MCF 10A (cell line): ENCODE measurements at regions not wholly inside any gene's neighbourhood (a gene's known extent, or its start where the extent isn't known, plus 50 kb on each side); places are given as distances from the start of the nearest gene placed in this dataset.
A peak's percentile ranks its signal among the peaks of the same experiment; 100 is the strongest.

Experiments
- BruUV-seq: library from RNA; stranded (reverse); fragments of 400-500 nt; replicated peaks from 2 replicates; lab custom pipeline; 2021; lab: Mats Ljungman, UMichigan
- CTCF ChIA-PET: fragments of 300-600 bp; sonication (Branson Sonifier 250); formaldehyde crosslinking; extraction: SDS; loops from one replicate; lab custom pipeline; 2021; ENCODE audit warnings: antibody characterized with exemption, inconsistent platforms; lab: Yijun Ruan, JAX
- POLR2A ChIA-PET: fragments of 300-600, 350-650 bp; sonication (Branson Sonifier 250); formaldehyde crosslinking; extraction: SDS; loops from one replicate; lab custom pipeline; 2020; ENCODE audit warnings: antibody characterized with exemption, inconsistent platforms; lab: Yijun Ruan, JAX
- DNase-seq: peaks from one replicate; pipeline ENCODE4 v3.0.0-alpha.2; 2018; ENCODE audit not compliant: unreplicated experiment
- H3K27ac Mint-ChIP-seq: one replicate; pipeline ENCODE4 v1.8.0; 2022; ENCODE audit warnings: mild to moderate bottlenecking, low read depth, mixed read lengths; ENCODE audit not compliant: unreplicated experiment
- H3K27me3 Mint-ChIP-seq: one replicate; pipeline ENCODE4 v1.8.0; 2022; ENCODE audit warnings: mixed read lengths; ENCODE audit not compliant: insufficient read depth, unreplicated experiment
- H3K36me3 Mint-ChIP-seq: one replicate; pipeline ENCODE4 v1.8.0; 2022; ENCODE audit warnings: mild to moderate bottlenecking, moderate library complexity, mixed read lengths; ENCODE audit not compliant: insufficient read depth, unreplicated experiment
- H3K4me1 Mint-ChIP-seq: one replicate; pipeline ENCODE4 v1.8.0; 2022; ENCODE audit warnings: mixed read lengths; ENCODE audit not compliant: insufficient read depth, unreplicated experiment
- H3K4me3 Mint-ChIP-seq: one replicate; pipeline ENCODE4 v1.8.0; 2022; ENCODE audit warnings: mild to moderate bottlenecking, moderate library complexity, mixed read lengths; ENCODE audit not compliant: unreplicated experiment
- H3K9me3 Mint-ChIP-seq: one replicate; pipeline ENCODE4 v1.8.0; 2022; ENCODE audit warnings: mixed read lengths; ENCODE audit not compliant: unreplicated experiment
- CTCF ChIP-seq: fragments of 200-600 bp; IDR thresholded peaks from one replicate; pipeline ENCODE4 v1.8.0; 2022; ENCODE audit warnings: antibody characterized with exemption, mild to moderate bottlenecking; ENCODE audit not compliant: unreplicated experiment
- intact Hi-C: fragments of 100-400 bp; cut with micrococcal nuclease; formaldehyde crosslinking; loops from 2 replicates; pipeline ENCODE4 v1.14.1; 2022

- no TSS peak for BruUV-seq
- H3K27ac Mint-ChIP-seq, result no peak overlapping the region
- H3K9me3 Mint-ChIP-seq, result no peaks in the 10 kb centered on the region
- no peak overlapping the region for H3K4me3 Mint-ChIP-seq
- TF ChIP-seq CTCF, result no peak
- H3K4me1 Mint-ChIP-seq, result peaks cover 36% of the 10 kb centered on the region
- CTCF ChIA-PET, result interaction anchor here (0.6 kb wide), 1 partner anchor 24 kb away, joined by 3 read pairs; no protein-coding TSS in a partner anchor
- intact Hi-C loops, result no loop called here
- peak; percentile 24 for DNase-seq
- no peaks in the 10 kb centered on the region for H3K36me3 Mint-ChIP-seq
- POLR2A ChIA-PET, result interaction anchor here (0.6 to 3.0 kb wide), 6 partner anchors 12 to 70 kb away, joined by 3 to 22 read pairs (median 4); no protein-coding TSS in a partner anchor
- no peaks in the 10 kb centered on the region for H3K27me3 Mint-ChIP-seq
These were observed 59.2 kb upstream of the ATL2 start for GRCh38 chr2:38436227-38436664.

GRCh38 chr2:38435775-38436174 is 58.7 kb upstream of the ATL2 start:
- CTCF ChIA-PET, result interaction anchor here (0.7 kb wide), 1 partner anchor 8 kb away, joined by 3 read pairs; no protein-coding TSS in a partner anchor
- no peak for DNase-seq
- Mint-ChIP-seq H3K36me3 (no peaks in the 10 kb centered on the region), H3K27ac (no peak overlapping the region), H3K4me3 (no peak overlapping the region), H3K4me1 (peaks cover 36% of the 10 kb centered on the region), H3K27me3 (no peaks in the 10 kb centered on the region), H3K9me3 (no peaks in the 10 kb centered on the region)
- no TSS peak for BruUV-seq
- POLR2A ChIA-PET, result interaction anchor here (0.6 to 0.9 kb wide), 3 partner anchors 9 to 70 kb away, joined by 3 to 4 read pairs (median 3); no protein-coding TSS in a partner anchor
- no peak for TF ChIP-seq CTCF
- intact Hi-C loops, result no loop called here

- Mint-ChIP-seq H3K27me3 (no peaks in the 10 kb centered on the region), H3K36me3 (no peaks in the 10 kb centered on the region), H3K4me3 (no peak overlapping the region), H3K27ac (no peak overlapping the region), H3K9me3 (no peaks in the 10 kb centered on the region), H3K4me1 (peaks cover 36% of the 10 kb centered on the region)
- DNase-seq, result no peak
- CTCF ChIA-PET, result no interaction called here
- BruUV-seq, result no TSS peak
- POLR2A ChIA-PET, result interaction anchor here (0.9 kb wide), 2 partner anchors 12 to 62 kb away, joined by 3 to 4 read pairs; no protein-coding TSS in a partner anchor
- intact Hi-C loops, result no loop called here
- no peak for TF ChIP-seq CTCF
These were observed 57.5 kb upstream of the ATL2 start for GRCh38 chr2:38434595-38434994.

- POLR2A ChIA-PET, result interaction anchor here (0.6 to 1.3 kb wide), 8 partner anchors 10 to 72 kb away, joined by 3 to 5 read pairs (median 4); no protein-coding TSS in a partner anchor
- intact Hi-C loops, result no loop called here
- H3K27ac Mint-ChIP-seq, result no peak overlapping the region
These were observed 56.5 kb upstream of the ATL2 start for GRCh38 chr2:38433607-38433975.

More at GRCh38 chr2:38433607-38433975, 56.5 kb upstream of the ATL2 start:
- CTCF ChIA-PET, result interaction anchor here (0.7 to 1.5 kb wide), 3 partner anchors 15 to 100 kb away, joined by 3 to 6 read pairs (median 5); no protein-coding TSS in a partner anchor
- DNase-seq, result peak; percentile 64
- Mint-ChIP-seq H3K4me3 (no peak overlapping the region), H3K4me1 (peaks cover 29% of the 10 kb centered on the region), H3K36me3 (no peaks in the 10 kb centered on the region), H3K9me3 (no peaks in the 10 kb centered on the region), H3K27me3 (no peaks in the 10 kb centered on the region)
- no TSS peak for BruUV-seq
- TF ChIP-seq CTCF, result no peak
